Transverse colon (tissue), 4 donors: ENCODE measurements at regions not wholly inside any gene's neighbourhood (a gene's known extent, or its start where the extent isn't known, plus 50 kb on each side); places are given as distances from the start of the nearest gene placed in this dataset.
"Not testable (repeated sequence)": the region's sequence is repeated elsewhere in the genome, so short reads cannot be mapped to it uniquely, and the experiment has no call there.

ENCODE experiments used
- DNase-seq: peaks from one replicate; pipeline ENCODE4 v3.0.0-alpha.2; 2019
- H3K27ac ChIP-seq, 4 donors: fragments of 200-600 bp; sonication (generic); 2 replicates each; pipeline ENCODE4 v1.5.1; 2016 to 2018; ENCODE audit warnings: inconsistent platforms in 4 of 4
- H3K27me3 ChIP-seq: fragments of 200-600 bp; sonication (generic); 2 replicates; pipeline ENCODE4 v1.5.1; 2017; ENCODE audit warnings: inconsistent platforms
- H3K36me3 ChIP-seq, 4 donors: fragments of 200-600 bp; sonication (generic); 2 replicates each; pipeline ENCODE4 v1.5.1; 2017 to 2019; ENCODE audit warnings: inconsistent platforms in 4 of 4
- H3K4me1 ChIP-seq, 4 donors: fragments of 200-600 bp; sonication (generic); 2 replicates each; pipeline ENCODE4 v1.5.1; 2017 to 2020; ENCODE audit warnings: inconsistent platforms in 4 of 4
- H3K4me3 ChIP-seq, 4 donors: fragments of 200-600 bp; sonication (generic); 1 replicate in 1 of 4; 2 replicates in 3 of 4; pipeline versions ENCODE4 v1.5.1 to v1.6.1; 2017 to 2019; ENCODE audit warnings: inconsistent platforms in 4 of 4
- H3K9me3 ChIP-seq, 2 donors: fragments of 200-600 bp; sonication (generic); 2 replicates each; pipeline ENCODE4 v1.5.1; 2017 to 2019; ENCODE audit warnings: inconsistent platforms in 2 of 2
- EP300 ChIP-seq: sonication (generic); formaldehyde crosslinking; IDR thresholded peaks from one replicate; pipeline ENCODE4 v1.6.1; 2017; ENCODE audit warnings: antibody characterized with exemption, low read depth
- POLR2A ChIP-seq: fragments of 450-650 bp; IDR thresholded peaks from one replicate; pipeline ENCODE4 v1.6.1; 2016; ENCODE audit warnings: antibody characterized with exemption, mild to moderate bottlenecking, moderate library complexity
- POLR2AphosphoS5 ChIP-seq, 3 donors: sonication (generic); formaldehyde crosslinking; IDR thresholded peaks; one replicate each; pipeline ENCODE4 v1.6.1; 2016; ENCODE audit warnings: antibody characterized with exemption in 3 of 3
- WGBS, 2 donors: methylation state at CpG; one replicate each; pipeline ENCODE4 v1.1.5; 2018; ENCODE audit warnings: low coverage in 1 of 2; 5-methylcytosine and 5-hydroxymethylcytosine counted together
- in situ Hi-C, 4 donors: fragments of 200-750 bp; cut with MboI; loops; one replicate each; pipeline versions ENCODE4 v1.15.0 to v1.15.1; 2017; ENCODE audit warnings: low sequenced_read_pairs in 3 of 4, low pct_ligation_motif_present in 1 of 4, low pct_unique_long_range_greater_than_20kb in 1 of 4
- intact Hi-C: fragments of 100-400 bp; cut with DNase I; formaldehyde crosslinking; loops from one replicate; pipeline ENCODE4 v1.15.1; 2023; ENCODE audit warnings: low total_unique reads
- TF ChIP-seq, protein P1 (sequence below), 5 experiments: fragments of 200-600 bp in 3 of 5; fragments of 450-650 bp in 2 of 5; sonication (generic) in 3 of 5; IDR thresholded peaks; 1 replicate in 2 of 5; 2 replicates in 3 of 5; pipeline ENCODE4 v1.5.1; 2016 to 2017; ENCODE audit warnings: antibody characterized with exemption in 5 of 5, inconsistent platforms in 3 of 5, mild to moderate bottlenecking in 2 of 5, moderate library complexity in 1 of 5

DNA sequence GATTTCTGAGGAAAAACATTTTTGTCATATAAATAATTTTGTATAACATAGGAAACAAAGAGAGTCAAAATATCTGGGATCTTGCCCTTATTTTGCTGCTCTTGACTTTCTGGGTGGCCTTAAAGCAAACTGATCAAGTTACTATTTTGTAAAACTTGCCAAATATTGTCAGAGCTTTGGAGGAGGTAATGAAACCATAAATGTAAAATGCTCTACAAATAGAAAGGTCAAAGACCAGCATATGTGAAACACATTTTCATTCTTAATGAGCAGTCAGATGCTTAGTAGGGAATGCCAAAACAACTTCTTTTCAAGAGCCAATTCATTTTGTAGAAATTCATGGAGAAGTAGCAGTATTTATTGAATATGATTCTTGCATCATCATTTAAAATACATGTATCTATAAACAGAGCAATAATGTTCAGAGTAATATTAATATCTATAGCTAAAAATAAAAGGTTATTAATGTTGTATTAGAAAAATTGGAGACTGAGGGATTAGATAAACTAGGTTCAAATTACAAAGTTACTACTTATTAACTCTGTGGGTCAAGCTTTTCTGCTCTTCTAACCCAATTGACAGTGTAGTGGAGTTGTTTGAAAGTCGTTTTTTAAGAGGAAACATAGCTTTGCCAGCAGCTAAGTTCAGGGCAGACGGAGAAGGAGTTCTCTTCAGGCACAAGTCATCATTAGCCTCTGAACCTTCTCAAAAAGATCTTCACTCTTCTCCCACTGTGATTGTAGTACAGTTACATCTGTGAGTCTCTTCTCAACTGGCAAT lies 2053.1 kb downstream of the EFNA5 start:
- no peaks in the 10 kb centered on the region for H3K9me3 ChIP-seq
- in situ Hi-C loops (no loop called here), intact Hi-C loops (no loop called here)
- no peaks in the 10 kb centered on the region for H3K27me3 ChIP-seq
- no peak overlapping the region for H3K4me3 ChIP-seq
- H3K4me1 ChIP-seq = no peaks in the 10 kb centered on the region
- DNase-seq = no peak
- WGBS, 2 donors = 60 to 80% methylated on average over 1 to 2 of the region's 2 CpGs
- TF ChIP-seq POLR2AphosphoS5 (IDR thresholded peaks at IDR 0.05) = no peak
- no peak for TF ChIP-seq EP300
- no peak for TF ChIP-seq POLR2A
- TF ChIP-seq, protein P1, sequence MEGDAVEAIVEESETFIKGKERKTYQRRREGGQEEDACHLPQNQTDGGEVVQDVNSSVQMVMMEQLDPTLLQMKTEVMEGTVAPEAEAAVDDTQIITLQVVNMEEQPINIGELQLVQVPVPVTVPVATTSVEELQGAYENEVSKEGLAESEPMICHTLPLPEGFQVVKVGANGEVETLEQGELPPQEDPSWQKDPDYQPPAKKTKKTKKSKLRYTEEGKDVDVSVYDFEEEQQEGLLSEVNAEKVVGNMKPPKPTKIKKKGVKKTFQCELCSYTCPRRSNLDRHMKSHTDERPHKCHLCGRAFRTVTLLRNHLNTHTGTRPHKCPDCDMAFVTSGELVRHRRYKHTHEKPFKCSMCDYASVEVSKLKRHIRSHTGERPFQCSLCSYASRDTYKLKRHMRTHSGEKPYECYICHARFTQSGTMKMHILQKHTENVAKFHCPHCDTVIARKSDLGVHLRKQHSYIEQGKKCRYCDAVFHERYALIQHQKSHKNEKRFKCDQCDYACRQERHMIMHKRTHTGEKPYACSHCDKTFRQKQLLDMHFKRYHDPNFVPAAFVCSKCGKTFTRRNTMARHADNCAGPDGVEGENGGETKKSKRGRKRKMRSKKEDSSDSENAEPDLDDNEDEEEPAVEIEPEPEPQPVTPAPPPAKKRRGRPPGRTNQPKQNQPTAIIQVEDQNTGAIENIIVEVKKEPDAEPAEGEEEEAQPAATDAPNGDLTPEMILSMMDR (IDR thresholded peaks at IDR 0.05) = no peak
- no peaks in the 10 kb centered on the region for H3K36me3 ChIP-seq
- H3K27ac ChIP-seq = no peak overlapping the region

DNA sequence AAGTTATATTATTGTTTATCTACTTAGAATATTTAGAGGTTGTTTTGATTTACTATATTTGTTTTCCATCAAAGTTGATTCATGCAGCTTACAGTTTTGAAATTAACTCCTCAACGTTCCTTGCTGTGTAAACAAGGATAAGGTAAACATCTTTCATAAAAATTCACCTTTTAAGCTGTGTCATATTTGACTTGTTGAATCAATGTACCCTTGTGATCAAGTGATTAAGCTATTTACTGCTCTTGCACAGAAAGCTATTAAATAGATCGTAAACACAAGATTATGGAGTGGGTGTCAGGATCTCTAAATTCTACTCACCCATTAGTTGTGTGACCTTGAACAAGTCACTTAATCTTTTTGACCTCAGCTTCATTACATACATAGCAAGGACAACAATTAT lies 2054.0 kb upstream of the NUDT12 start:
- WGBS, 2 donors = 51 to 60% methylated on average over 2 of the region's 2 CpGs
- Histone ChIP-seq H3K27me3 (no peaks in the 10 kb centered on the region), H3K4me3 (no peak overlapping the region), H3K36me3 (no peaks in the 10 kb centered on the region), H3K9me3 (no peaks in the 10 kb centered on the region), H3K27ac (no peak overlapping the region), H3K4me1 (no peaks in the 10 kb centered on the region)
- DNase-seq = no peak
- TF ChIP-seq, protein P1 (IDR thresholded peaks at IDR 0.05) = no peak
- no peak for TF ChIP-seq EP300
- TF ChIP-seq POLR2AphosphoS5 (IDR thresholded peaks at IDR 0.05) = no peak
- in situ Hi-C loops (no loop called here), intact Hi-C loops (no loop called here)

DNA sequence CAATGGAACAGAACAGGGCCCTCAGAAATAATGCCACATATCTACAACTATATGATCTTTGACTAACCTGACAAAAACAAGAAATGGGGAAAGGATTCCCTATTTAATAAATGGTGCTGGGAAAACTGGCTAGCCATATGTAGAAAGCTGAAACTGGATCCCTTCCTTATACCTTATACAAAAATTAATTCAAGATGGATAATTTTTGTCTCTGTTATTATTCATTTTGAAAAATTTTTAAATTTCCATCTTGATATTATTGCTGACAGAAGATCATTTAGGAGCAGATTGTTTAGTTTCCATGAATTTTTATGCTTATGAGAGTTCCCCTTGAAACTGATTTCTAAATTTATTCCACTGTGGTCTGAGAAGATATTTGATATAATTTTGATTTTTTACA lies 2039.8 kb upstream of the NUDT12 start:
- DNase-seq, H3K36me3 ChIP-seq, H3K4me3 ChIP-seq, intact Hi-C loops, H3K4me1 ChIP-seq, in situ Hi-C loops, H3K27ac ChIP-seq, H3K27me3 ChIP-seq: not testable (repeated sequence)
- H3K9me3 ChIP-seq = peaks cover 6 to 20% of the 10 kb centered on the region in 2 donors

DNA sequence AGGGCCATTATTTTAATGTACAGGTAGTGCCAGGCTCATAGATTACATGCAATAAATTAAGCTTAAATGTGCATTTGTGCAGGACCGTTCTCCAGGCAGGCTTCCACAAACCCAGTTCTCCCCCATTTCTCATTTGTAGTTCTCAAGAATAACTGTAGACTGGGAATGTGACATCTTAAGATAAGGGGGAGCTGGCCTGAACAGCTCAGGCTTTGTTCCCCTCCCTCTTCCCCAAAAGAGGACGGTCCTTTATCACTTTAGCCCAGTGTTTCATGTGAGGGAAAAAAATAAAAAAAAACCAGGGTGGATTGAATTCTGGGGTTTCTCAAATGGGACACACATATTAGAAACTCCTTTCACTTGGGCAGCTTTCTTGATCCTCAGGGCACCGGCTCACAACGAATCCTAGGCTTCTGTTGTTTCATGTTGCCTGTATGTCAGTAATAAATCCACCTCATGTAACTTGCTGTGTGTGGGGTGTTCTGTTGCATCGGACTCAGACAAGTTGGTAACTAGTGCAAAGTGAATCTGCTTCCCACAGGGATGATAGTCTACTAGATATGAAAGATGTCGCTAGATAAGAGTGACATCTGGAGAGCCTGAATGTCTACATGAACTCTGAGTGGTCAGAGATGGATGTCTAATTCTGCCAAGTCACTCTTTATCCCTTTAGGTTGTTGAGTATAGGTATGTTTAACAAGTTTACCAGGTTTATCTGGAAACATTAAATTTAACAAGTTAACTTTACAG lies 2030.6 kb upstream of the NUDT12 start:
- TF ChIP-seq EP300 (no peak), POLR2AphosphoS5 (IDR thresholded peaks at IDR 0.05) (no peak)
- TF ChIP-seq, protein P1 (IDR thresholded peaks at IDR 0.05) = no peak
- Histone ChIP-seq H3K4me1 (no peaks in the 10 kb centered on the region), H3K27ac (no peak overlapping the region), H3K4me3 (no peak overlapping the region), H3K9me3 (no peaks in the 10 kb centered on the region), H3K27me3 (no peaks in the 10 kb centered on the region), H3K36me3 (no peaks in the 10 kb centered on the region)
- no peak for DNase-seq
- intact Hi-C loops = no loop called here
- in situ Hi-C loops = no loop called here
- 81 to 85% methylated on average over 6 of the region's 6 CpGs for WGBS, 2 donors
